Activated CD4-positive, alpha-beta memory T cell treated with anti-CD3 and anti-CD28 coated beads, Interleukin-2, amount 10 ng/mL, durations not matched to agents 7 days and 5 days (primary cell): ENCODE measurements at regions not wholly inside any gene's neighbourhood (a gene's known extent, or its start where the extent isn't known, plus 50 kb on each side); places are given as distances from the start of the nearest gene placed in this dataset.

Experiments
- CTCF ChIA-PET: fragments of 350-600 bp; sonication (Branson Sonifier 250); formaldehyde crosslinking; loops from one replicate; lab custom pipeline; 2021; ENCODE audit warnings: antibody characterized with exemption, inconsistent platforms; lab: Charles Lee
- POLR2A ChIA-PET: fragments of 350-600 bp; sonication (Branson Sonifier 250); formaldehyde crosslinking; loops from one replicate; lab custom pipeline; 2021; ENCODE audit warnings: antibody characterized with exemption; lab: Charles Lee
- DNase-seq: peaks from one replicate; pipeline ENCODE4 v3.0.0-alpha.2; 2020
- H3K27ac Mint-ChIP-seq: one replicate; pipeline ENCODE4 v1.8.0; 2021; ENCODE audit warnings: mild to moderate bottlenecking, mixed read lengths
- H3K27me3 Mint-ChIP-seq: one replicate; pipeline ENCODE4 v1.8.0; 2021; ENCODE audit warnings: mixed read lengths
- H3K36me3 Mint-ChIP-seq: one replicate; pipeline ENCODE4 v1.8.0; 2021; ENCODE audit warnings: low read depth, mixed read lengths
- H3K4me1 Mint-ChIP-seq: one replicate; pipeline ENCODE4 v1.8.0; 2021; ENCODE audit warnings: mixed read lengths
- H3K4me3 Mint-ChIP-seq: one replicate; pipeline ENCODE4 v1.8.0; 2021; ENCODE audit warnings: mild to moderate bottlenecking, mixed read lengths
- H3K9me3 Mint-ChIP-seq: one replicate; pipeline ENCODE4 v1.8.0; 2021; ENCODE audit warnings: mixed read lengths

GRCh38 chr2:15040429-15041084, 408.0 kb downstream of the LRATD1 start:
- no peak for DNase-seq
- no peak overlapping the region for H3K4me3 Mint-ChIP-seq
- H3K4me1 Mint-ChIP-seq, result peaks cover 4% of the 10 kb centered on the region
- no peaks in the 10 kb centered on the region for H3K36me3 Mint-ChIP-seq
- ChIA-PET POLR2A (no interaction called here), CTCF (no interaction called here)
- no peak overlapping the region for H3K27ac Mint-ChIP-seq
- H3K9me3 Mint-ChIP-seq, result no peaks in the 10 kb centered on the region
- H3K27me3 Mint-ChIP-seq, result peaks cover 6% of the 10 kb centered on the region

GRCh38 chr2:15041429-15041837, 408.9 kb downstream of the LRATD1 start:
- CTCF ChIA-PET, result no interaction called here
- DNase-seq, result no peak
- H3K4me3 Mint-ChIP-seq, result no peak overlapping the region
- H3K36me3 Mint-ChIP-seq, result no peaks in the 10 kb centered on the region
- POLR2A ChIA-PET, result no interaction called here
- peaks cover 4% of the 10 kb centered on the region for H3K4me1 Mint-ChIP-seq
- no peaks in the 10 kb centered on the region for H3K9me3 Mint-ChIP-seq
- peaks cover 5% of the 10 kb centered on the region for H3K27me3 Mint-ChIP-seq
- H3K27ac Mint-ChIP-seq, result no peak overlapping the region

- Mint-ChIP-seq H3K9me3 (no peaks in the 10 kb centered on the region), H3K4me1 (peaks cover 4% of the 10 kb centered on the region), H3K27ac (no peak overlapping the region), H3K4me3 (no peak overlapping the region), H3K36me3 (no peaks in the 10 kb centered on the region), H3K27me3 (peaks cover 5% of the 10 kb centered on the region)
- ChIA-PET CTCF (no interaction called here), POLR2A (no interaction called here)
- DNase-seq, result no peak
Observed at GRCh38 chr2:15042801-15043217, 410.3 kb downstream of the LRATD1 start.

GRCh38 chr2:15043336-15044058, 411.0 kb downstream of the LRATD1 start:
- ChIA-PET CTCF (no interaction called here), POLR2A (no interaction called here)
- peaks cover 4% of the 10 kb centered on the region for H3K4me1 Mint-ChIP-seq

GRCh38 chr2:15045054-15045453, 412.5 kb downstream of the LRATD1 start:
- H3K4me1 Mint-ChIP-seq, result no peaks in the 10 kb centered on the region
- ChIA-PET POLR2A (no interaction called here), CTCF (no interaction called here)
- H3K36me3 Mint-ChIP-seq, result no peaks in the 10 kb centered on the region
- DNase-seq, result no peak
- no peak overlapping the region for H3K27ac Mint-ChIP-seq
- H3K4me3 Mint-ChIP-seq, result no peak overlapping the region
- peaks cover 5% of the 10 kb centered on the region for H3K27me3 Mint-ChIP-seq
- no peaks in the 10 kb centered on the region for H3K9me3 Mint-ChIP-seq

More at GRCh38 chr2:15043336-15044058, 411.0 kb downstream of the LRATD1 start:
- Mint-ChIP-seq H3K9me3 (no peaks in the 10 kb centered on the region), H3K36me3 (no peaks in the 10 kb centered on the region), H3K4me3 (no peak overlapping the region), H3K27me3 (peaks cover 5% of the 10 kb centered on the region), H3K27ac (no peak overlapping the region)
- DNase-seq, result no peak

- no peak overlapping the region for H3K4me3 Mint-ChIP-seq
- H3K27me3 Mint-ChIP-seq, result peaks cover 2% of the 10 kb centered on the region
- H3K36me3 Mint-ChIP-seq, result no peaks in the 10 kb centered on the region
- DNase-seq, result no peak
- CTCF ChIA-PET, result no interaction called here
- H3K9me3 Mint-ChIP-seq, result no peaks in the 10 kb centered on the region
- H3K4me1 Mint-ChIP-seq, result no peaks in the 10 kb centered on the region
- H3K27ac Mint-ChIP-seq, result no peak overlapping the region
- POLR2A ChIA-PET, result no interaction called here
Observed at GRCh38 chr2:15047184-15047583, 414.7 kb downstream of the LRATD1 start.

GRCh38 chr2:15048000-15048399, 415.5 kb downstream of the LRATD1 start:
- no peaks in the 10 kb centered on the region for H3K4me1 Mint-ChIP-seq

GRCh38 chr2:15049096-15049993, 416.8 kb downstream of the LRATD1 start:
- no peaks in the 10 kb centered on the region for H3K9me3 Mint-ChIP-seq
- no peak overlapping the region for H3K4me3 Mint-ChIP-seq
- no peaks in the 10 kb centered on the region for H3K4me1 Mint-ChIP-seq
- H3K36me3 Mint-ChIP-seq, result no peaks in the 10 kb centered on the region
- H3K27me3 Mint-ChIP-seq, result no peaks in the 10 kb centered on the region
- no peak overlapping the region for H3K27ac Mint-ChIP-seq
- DNase-seq, result no peak
- ChIA-PET CTCF (no interaction called here), POLR2A (no interaction called here)

More at GRCh38 chr2:15048000-15048399, 415.5 kb downstream of the LRATD1 start:
- Mint-ChIP-seq H3K9me3 (no peaks in the 10 kb centered on the region), H3K27me3 (peaks cover 2% of the 10 kb centered on the region), H3K4me3 (no peak overlapping the region), H3K27ac (no peak overlapping the region), H3K36me3 (no peaks in the 10 kb centered on the region)
- no peak for DNase-seq
- ChIA-PET POLR2A (no interaction called here), CTCF (no interaction called here)

GRCh38 chr2:15050483-15050882, 418.0 kb downstream of the LRATD1 start:
- CTCF ChIA-PET, result no interaction called here
- Mint-ChIP-seq H3K27me3 (peaks cover 6% of the 10 kb centered on the region), H3K4me1 (no peaks in the 10 kb centered on the region), H3K27ac (no peak overlapping the region), H3K4me3 (no peak overlapping the region), H3K9me3 (no peaks in the 10 kb centered on the region), H3K36me3 (no peaks in the 10 kb centered on the region)
- POLR2A ChIA-PET, result no interaction called here
- DNase-seq, result no peak

GRCh38 chr2:15053542-15053941, 421.0 kb downstream of the LRATD1 start:
- Mint-ChIP-seq H3K36me3 (no peaks in the 10 kb centered on the region), H3K27me3 (peaks cover 9% of the 10 kb centered on the region), H3K4me1 (no peaks in the 10 kb centered on the region), H3K27ac (no peak overlapping the region), H3K9me3 (no peaks in the 10 kb centered on the region), H3K4me3 (no peak overlapping the region)
- ChIA-PET CTCF (no interaction called here), POLR2A (no interaction called here)
- DNase-seq, result no peak

GRCh38 chr2:15058015-15058720, 425.7 kb downstream of the LRATD1 start:
- Mint-ChIP-seq H3K27ac (no peak overlapping the region), H3K4me3 (no peak overlapping the region), H3K36me3 (no peaks in the 10 kb centered on the region), H3K27me3 (peaks cover 12% of the 10 kb centered on the region), H3K4me1 (no peaks in the 10 kb centered on the region), H3K9me3 (no peaks in the 10 kb centered on the region)
- ChIA-PET CTCF (interaction anchor here (0.9 to 1.8 kb wide), 4 partner anchors 10 to 519 kb away, joined by 3 to 7 read pairs (median 4); no protein-coding TSS in a partner anchor), POLR2A (no interaction called here)
- DNase-seq, result no peak

- CTCF ChIA-PET, result interaction anchor here (0.9 to 1.8 kb wide), 4 partner anchors 10 to 518 kb away, joined by 3 to 7 read pairs (median 4); no protein-coding TSS in a partner anchor
- peaks cover 12% of the 10 kb centered on the region for H3K27me3 Mint-ChIP-seq
- H3K4me3 Mint-ChIP-seq, result no peak overlapping the region
- no peak overlapping the region for H3K27ac Mint-ChIP-seq
- DNase-seq, result no peak
- POLR2A ChIA-PET, result no interaction called here
- no peaks in the 10 kb centered on the region for H3K36me3 Mint-ChIP-seq
- H3K9me3 Mint-ChIP-seq, result no peaks in the 10 kb centered on the region
- H3K4me1 Mint-ChIP-seq, result no peaks in the 10 kb centered on the region
Observed at GRCh38 chr2:15058721-15059157, 426.2 kb downstream of the LRATD1 start.
